Fibroblast of upper back skin (primary cell): ENCODE measurements at regions not wholly inside any gene's neighbourhood (a gene's known extent, or its start where the extent isn't known, plus 50 kb on each side); places are given as distances from the start of the nearest gene placed in this dataset.
A peak's percentile ranks its signal among the peaks of the same experiment; 100 is the strongest.

Experiments used
- DNase-seq: peaks from one replicate; pipeline ENCODE4 v3.0.0-alpha.2; 2013

DNA sequence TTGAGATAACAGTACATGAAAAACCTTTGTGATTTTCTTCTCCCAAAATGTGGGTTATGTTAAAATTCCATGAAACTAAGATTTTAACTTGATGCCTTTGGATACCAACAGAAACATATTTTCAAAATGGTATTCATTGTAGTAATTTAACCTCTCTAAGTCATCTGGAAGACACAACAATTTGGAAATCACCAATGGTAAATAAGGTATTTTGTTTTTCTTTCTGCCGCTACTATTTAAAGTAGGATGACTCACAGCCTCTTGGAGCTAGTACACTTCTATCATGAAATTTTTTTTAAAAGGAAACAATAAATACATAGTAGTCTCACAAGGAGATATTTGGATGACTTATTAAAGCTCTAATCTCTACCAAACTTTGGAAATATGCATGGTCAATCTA is 291.6 kb upstream of the VEPH1 start:
- DNase-seq = peak; percentile 53

DNA sequence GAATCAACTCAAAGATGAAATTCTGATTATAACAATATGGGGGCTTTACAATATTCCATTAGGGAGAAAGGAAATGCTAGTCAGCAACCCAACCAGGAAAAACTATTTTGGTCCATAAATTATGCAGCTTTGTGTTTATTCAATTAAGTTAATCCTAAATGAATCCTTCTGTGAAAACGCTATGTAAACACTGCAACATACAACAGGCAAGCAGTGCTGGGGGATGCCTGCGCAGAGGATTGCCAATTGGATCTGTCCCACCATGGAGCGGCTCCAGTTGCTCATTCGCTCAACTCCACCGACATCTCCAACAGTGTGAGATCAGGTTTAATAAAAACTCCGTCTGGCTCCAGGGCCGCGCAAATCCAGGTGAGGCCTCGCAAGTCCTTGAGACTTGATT is 290.5 kb upstream of the VEPH1 start:
- DNase-seq = no peak

DNA sequence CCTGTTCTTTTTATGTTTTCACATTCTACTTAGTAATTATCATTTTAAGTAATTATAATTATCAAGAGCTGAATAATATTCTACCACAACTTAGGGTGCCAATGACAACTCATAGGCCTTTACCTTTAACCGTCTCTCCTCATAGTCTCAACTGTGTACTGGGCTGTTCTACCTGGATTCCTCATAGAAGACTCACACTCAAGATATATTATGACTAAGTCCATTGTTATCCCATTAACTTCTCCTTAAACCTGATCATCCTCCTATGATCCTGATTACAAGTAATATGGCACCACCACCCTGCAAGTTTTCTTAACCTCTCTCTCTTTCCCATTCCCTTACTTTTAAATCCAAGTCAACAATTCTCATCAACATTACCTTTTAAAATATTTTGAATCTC is 285.9 kb upstream of the VEPH1 start:
- DNase-seq = no peak

DNA sequence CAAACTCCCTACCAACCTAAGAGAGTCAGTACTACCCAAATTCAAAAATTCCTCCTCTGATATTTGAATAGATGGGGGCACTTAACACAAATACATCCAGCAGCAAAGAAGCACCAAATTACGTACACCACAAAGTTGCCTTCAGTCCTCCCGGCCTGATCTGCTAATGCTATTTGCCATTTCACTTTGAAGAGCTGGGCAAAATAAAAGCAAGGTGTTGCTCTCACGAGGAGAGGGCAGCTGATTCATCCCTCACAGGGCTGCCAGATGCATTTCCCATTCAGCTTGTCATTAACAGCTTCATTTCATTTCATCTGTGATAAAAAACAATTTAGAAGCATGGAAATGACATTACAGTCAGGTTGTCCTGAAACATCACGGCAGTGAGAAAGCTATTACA is 283.4 kb upstream of the VEPH1 start:
- DNase-seq = peak; percentile 65

DNA sequence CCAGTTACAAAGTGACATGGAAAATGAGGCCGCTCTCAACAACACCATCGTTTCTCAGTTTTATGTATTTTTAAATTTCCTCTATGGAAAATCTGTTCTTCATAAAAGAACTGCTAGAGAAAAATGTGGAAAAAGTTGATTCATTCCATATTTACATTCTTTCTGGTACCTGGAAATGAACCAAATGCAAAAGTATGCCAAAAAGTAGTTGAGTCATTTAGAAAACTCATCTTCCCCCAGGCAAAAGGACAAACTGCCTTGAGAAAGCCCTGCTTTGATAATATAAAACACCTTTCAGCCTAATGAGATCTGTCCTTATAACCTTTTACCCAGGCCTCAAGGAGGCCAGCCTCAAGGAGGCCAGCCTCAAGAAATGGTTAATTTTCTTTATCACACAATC is 283.0 kb upstream of the VEPH1 start:
- peak; percentile 97 for DNase-seq

DNA sequence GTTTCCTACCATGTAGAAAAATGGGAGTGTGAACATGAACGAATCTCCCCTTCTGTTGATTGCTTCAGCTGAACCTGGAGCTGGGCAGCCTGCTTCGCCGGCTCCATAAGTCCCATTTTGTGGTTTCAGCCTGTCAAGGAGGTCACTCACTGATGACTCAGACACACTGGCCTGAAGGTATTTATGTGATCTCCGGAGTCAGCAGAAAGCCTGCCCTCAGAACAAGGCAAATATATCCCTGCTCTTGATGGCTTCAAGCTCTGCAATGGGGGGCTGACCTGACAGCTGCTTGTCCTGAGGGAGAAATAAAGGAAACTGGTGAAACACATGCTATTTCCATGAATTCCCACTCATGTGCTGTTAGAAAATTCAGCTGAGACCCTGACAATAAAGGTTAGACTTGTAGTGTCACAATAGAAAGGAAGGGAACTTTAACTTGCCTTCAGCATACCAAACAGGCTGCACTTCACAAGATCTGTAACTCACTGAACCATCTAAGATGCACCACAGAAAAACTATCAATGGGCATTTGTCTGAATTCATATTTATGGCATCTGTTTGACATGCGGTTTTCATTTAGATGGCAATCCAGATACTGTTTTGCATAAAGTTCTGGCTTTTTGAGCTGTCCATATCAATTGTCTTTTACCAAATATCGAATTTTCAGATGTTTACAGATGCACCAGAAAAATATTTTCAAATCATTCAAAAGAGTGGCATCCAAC is 282.0 kb upstream of the VEPH1 start:
- peak; percentile 96 for DNase-seq

DNA sequence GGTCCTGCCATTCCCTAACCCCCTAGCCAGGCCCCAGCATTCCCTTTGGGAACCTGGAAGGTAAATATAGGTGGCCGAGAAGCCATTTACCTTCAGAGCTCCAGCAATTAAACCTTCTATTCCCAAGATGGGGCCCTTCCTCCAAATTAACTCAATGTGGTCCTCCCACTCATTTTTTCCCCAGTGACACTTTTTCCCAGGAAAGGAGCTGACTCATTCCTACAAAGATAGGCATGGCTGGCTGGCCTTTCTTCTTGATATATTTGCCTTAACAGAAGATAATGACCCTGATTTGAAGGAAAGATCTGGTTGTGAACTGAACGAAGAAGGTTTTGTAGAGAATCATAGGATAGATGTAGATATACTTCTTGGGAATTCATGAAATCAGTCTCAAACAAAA is 279.0 kb upstream of the VEPH1 start:
- peak; percentile 20 for DNase-seq

DNA sequence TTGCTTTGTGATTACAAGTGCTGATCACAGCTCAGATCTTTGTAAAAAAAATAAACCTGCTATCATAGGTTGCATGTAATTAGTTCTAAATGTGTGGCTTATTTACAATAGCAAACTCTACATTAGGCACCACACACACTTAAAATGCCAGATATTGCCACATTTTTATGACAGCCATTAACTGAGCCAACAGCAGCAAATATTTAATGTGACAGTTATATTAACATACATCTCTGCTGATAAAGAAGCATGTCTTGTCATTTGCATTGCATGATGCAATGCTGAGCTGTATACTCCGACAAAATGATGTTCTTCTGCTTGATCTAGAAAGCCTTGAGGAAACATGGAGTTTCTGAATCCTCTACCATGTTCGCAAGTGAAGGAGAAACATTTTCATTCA is 273.6 kb upstream of the VEPH1 start:
- DNase-seq = no peak

DNA sequence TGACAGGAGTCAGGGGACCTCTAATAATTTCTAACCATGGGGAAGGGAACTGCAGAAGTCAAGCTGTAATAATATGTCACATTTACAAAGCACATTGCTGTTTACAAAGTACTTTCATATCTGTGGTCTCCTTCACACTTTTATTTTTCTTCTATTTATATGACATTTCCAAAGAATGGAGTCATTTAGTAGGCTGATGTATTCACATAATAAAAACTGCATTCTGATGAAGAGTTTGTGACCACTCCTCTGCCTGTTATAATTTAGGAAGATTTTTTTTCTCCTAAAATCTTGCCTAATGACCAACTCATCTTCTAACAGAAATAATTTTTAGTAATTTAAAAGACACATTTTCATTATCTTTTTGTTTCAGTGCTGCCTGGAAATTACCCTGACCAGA is 272.2 kb upstream of the VEPH1 start:
- DNase-seq = no peak

DNA sequence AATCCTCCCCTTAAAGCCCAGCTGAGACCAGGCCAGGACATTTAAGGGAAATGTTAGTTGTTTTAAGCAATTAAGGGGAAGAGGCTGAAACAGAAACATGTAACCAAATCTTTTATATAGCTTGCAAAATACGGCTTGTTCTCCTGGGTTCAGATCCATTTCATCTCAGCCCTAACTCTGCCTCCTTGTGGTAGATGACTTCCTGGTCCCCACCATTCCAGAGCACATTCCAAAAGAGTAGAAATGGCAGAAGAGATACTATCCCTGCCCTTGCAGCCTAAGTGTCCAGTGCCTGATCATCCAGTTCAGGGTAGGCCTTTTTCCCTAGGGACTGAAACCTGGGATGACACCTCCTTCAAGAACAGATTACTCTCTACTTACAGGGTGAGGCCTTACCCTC is 266.2 kb upstream of the VEPH1 start:
- no peak for DNase-seq

DNA sequence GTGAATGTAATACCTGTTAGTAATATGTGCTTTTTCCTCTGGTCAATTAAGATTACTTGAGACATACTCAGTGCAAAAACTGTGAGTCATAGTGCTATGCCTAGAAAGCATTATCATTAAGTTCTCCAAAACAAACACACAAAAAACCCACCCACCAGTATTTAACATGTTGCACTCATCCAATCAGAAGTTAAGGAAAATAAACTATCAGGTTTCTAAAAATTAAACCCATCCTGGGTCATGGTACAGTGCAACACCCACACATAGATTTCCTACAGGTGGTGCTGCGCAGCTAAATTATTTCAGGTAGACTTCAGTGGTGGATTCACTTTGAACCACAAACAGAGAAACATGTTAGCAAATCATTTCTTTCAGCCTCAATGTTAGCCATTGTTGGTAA is 264.4 kb upstream of the VEPH1 start:
- DNase-seq = no peak

DNA sequence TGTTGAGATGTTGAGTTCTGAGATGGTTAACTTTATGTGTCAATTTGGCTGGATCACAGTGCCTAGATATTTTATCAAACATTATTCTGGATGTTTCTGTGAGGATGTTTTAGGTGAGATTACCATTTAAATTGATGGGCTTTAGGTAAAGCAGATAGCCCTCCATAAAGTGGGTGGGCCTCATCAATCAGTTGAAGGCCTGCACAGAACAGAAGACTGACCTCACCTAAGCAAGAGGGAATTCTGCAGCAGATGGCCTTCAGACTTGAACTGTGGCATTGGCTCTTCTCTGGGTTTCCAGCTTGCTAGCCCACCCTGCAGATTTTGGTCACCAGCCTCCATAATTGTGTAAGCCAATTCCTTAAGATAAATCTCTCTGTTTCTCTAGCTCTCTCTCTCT is 260.4 kb upstream of the VEPH1 start:
- DNase-seq = no peak

DNA sequence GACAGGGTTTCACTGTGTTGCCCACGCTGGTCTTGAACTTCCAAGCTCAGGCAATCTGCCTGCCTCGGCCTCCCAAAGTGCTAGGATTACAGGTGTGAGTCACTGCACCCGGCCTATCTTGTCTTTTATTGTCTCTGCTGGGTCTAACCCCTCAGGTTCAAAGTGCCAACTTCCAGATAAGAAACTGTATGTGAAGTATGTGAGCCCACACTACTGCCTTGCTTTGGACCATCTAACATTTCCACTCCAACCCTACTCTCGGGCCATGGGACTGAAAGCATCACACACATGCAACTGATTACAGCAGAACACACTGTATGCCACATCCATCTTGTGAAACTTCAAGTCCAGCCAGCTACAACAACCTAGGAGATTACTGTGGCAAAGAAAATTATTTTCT is 256.1 kb upstream of the VEPH1 start:
- DNase-seq = peak; percentile 39

DNA sequence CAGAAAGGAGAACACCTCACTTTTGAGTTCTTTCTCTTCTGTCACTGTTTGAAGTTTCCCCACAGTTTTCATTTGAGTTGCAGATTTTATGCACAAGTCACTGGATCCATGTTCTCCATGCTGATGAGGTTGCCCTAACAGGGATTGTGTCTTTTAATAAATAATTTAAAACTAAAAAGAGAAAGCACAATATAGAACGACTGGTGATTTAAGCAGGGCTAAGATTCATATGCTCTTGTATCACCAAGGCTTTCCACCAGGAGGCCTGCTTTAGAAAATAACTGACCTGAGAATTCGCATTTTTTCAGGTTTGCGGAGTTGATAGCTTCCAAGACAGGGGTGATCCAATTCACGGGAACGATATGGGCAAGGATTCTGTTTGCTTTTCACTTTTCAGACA is 252.0 kb upstream of the VEPH1 start:
- DNase-seq = no peak

DNA sequence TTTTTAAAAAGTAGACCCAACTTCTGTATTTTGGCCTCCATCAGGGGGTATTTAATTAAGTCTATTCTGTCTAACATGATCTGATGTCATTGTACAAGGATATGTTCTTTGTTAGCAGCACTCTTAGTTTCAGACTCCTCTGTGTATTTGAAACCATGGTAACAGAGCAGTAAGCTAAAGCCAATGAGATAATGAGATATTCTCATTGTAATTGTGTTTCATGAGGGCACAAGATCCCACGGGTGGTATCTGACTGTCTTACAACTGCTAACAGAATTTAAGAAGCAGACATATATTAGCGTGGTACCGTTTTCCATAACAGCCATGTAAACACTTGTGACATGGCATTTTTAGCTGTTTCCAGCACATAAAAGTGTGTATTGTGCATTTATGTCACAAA is 251.2 kb upstream of the VEPH1 start:
- DNase-seq = no peak

DNA sequence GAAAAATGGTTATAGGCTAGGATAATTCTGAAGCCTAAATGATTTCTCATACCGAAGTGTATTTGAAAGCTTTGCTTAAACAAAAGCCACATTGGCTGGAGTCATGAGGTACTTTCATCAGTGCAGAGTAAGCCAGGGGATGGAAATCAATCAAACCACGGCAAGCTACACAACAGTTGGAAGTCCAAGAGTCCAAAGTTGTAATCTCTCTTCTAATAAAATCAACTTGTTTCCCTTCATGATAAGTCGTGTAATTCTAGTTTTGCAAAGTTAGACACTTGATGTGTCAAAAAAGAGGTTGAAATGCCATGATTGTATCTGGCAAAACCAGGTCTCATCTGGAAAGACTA is 250.5 kb upstream of the VEPH1 start:
- no peak for DNase-seq

DNA sequence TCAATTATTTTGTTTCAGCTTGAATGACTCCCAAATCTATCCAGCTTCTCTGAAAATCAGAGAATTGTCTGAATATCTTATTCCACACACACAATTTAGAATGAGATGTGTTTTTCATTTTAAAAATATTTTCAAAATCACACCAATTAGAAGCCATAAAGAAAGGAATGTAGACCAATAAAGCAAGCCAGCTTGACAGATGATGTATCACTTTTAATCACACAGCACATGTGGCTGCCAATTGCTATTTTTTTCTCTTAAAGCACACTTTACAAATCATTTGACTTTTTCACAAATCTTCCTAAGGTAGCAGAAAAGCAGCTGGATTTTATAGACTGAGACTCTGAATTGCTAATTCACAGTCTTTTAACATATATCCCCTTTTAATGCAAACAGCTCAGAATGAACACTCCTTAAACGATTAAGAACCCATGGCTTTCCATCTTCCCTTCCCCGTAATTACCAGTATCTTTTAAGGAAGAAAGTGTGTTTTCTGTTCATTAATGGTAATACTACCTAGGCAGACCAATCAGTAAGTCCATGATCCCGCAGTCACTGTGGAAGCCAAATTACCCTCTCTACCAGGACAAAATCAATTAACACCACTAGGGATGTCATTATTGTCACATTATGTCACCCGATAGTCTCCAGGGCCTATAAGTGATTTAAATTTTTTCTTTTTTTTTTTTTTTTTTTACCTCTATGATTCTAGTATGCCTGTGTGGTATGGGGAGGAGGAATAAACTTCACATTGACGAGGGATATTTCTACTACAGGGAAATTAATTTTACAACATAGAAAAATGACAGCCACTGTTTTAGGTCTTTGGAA is 250.0 kb upstream of the VEPH1 start:
- DNase-seq = peak; percentile 61

DNA sequence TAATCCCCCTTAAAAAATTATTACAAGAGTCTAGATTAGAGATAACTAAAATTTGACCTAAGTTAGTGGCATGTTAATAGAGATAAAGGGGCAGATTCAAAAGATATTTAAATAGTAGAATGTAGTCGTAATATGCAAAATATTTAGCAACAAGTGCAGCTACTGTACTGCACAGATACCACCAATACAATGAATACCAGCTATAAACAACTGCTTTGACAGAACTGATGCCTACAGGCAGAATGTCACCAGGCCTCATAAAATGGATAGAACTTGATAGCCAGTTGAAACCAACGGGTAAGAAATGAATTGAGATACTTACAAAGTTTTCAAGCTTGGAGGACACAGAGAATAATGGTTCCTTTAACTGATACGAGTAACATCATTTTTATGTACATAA is 249.3 kb upstream of the VEPH1 start:
- no peak for DNase-seq

DNA sequence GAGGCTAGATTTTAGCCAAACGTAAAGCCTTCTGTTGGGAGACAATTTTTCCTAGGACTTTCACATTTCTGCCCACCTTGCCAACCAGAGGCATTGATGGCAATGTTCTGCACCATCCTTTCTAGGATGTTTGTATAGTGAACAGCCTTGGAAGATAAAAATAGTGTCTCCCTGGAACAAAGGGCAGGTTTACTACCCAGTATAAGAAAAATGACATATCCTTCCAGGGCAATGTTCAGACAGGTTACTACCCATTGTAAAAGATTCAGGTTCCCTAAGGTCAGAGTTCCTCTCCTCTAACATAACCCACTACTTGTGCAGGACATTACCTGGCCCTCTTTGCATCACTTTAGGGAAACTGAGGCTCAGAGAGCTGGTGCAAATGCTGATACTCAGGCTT is 248.2 kb upstream of the VEPH1 start:
- DNase-seq = no peak

DNA sequence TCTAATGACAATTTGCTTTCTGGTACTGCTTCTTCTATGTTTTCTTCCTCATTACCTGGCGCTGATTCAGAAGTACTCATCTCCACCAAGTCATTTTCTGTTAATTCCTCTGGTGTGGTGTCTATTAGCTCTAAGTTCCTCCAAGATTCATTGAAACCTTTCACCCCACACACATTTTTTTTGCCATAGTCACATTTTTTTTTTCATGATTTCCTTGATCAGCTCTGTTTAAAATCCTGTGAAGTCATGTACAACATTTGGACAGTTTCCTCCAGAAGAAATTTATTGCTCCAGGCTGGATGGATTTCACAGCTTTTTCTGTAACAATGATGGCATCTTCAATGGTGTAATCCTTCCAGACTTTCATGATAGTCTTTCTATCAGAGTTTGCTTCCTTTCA is 243.2 kb upstream of the VEPH1 start:
- DNase-seq = peak; percentile 82

DNA sequence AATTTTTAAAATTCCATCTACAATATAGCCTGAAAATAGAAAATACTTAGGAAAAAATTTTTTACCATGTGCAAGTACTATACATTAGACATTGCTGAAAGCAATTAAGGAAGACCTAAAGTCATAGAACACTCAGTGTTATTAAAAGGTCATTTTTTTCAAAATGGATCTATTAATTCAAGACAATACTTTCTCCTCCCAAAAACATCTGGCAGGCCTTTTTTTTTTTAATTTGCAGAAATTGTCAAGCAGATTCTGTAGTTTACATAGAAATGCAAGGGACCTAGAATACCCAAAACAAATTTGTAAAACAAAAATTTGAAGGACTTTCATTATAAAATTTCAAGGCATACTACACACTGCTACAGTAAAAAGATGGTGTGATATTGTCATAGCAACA is 238.4 kb upstream of the VEPH1 start:
- no peak for DNase-seq

DNA sequence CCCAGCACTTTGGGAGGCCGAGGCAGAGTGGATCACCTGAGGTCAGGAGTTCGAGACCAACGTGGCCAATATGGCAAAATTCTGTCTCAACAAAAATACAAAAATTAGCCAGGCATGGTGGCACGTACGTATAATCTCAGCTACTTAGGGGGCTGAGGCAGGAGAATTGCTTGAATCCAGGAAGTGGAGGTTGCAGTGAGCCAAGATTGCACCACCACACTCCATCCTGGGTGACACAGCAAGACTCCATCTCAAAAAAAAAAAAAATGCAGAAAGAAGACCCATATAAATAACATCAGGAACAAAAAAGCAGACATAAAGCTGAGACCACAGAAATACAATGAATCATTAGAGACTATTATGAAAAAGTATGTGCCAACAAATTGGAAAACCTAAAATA is 235.2 kb upstream of the VEPH1 start:
- peak; percentile 20 for DNase-seq

DNA sequence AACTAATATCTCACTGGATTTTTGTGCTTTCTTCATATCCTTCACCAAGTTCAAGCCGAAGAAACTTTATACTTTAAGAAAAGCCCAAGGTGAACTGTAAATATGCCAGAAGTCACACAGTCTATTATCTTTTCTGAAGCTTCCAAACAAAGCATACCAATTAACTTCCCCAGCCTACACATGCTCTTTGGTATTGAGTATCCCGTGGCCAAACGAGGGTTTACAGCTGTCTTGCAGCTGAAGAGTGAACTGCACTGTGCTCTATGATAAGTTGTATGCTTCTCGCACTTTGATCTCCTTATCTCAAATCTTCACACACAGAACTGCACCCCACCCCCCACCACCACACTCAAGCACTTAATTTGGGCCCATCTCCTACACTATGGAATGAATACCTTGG is 215.6 kb upstream of the VEPH1 start:
- no peak for DNase-seq

DNA sequence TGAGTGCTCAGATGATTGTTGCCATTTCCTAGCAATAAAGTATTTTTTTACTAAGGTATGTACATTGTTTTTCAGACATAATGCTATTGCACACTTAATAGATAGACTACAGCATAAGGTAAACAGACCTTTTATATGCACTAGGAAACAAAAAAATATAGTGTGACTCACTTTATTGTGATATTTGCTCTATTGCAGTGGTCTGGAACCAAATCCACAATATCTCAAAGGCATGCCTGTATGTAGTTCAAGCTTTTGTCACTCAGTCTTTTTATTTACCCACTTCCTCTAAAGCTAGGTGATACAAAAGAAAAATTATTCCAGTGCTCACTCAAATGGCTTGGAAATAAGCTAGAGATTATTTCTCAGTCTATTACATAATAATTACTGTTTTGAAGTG is 209.9 kb upstream of the VEPH1 start:
- no peak for DNase-seq

DNA sequence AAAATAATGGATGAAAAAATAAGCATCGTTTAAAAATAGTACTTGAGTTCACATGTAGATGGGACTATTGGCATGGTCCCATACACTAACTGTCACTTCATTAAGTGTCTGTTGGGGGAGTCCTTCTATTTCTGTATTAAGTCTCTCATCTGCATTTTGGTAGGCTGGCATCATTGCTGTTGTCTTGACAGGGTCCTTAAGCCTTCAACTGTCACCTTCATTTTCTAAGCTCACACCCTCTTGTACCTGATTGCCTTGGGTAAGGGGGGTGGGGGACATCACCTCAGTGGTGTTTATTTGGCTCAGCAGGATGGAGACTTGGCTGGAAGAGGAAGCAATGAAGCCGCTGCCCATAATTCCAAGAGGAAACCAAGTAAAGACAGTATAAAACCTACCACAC is 202.0 kb upstream of the VEPH1 start:
- no peak for DNase-seq
